Tibial artery (tissue), 4 donors: ENCODE measurements at regions not wholly inside any gene's neighbourhood (a gene's known extent, or its start where the extent isn't known, plus 50 kb on each side); places are given as distances from the start of the nearest gene placed in this dataset.

Source experiments
- DNase-seq, 2 donors: peaks; one replicate each; pipeline ENCODE4 v3.0.0-alpha.2; 2019
- H3K27ac ChIP-seq, 2 donors: fragments of 200-600 bp; sonication (generic) in 1 of 2; 1 replicate in 1 of 2; 2 replicates in 1 of 2; pipeline ENCODE4 v1.5.1; 2018 to 2019; ENCODE audit warnings: mild to moderate bottlenecking in 1 of 2
- H3K27me3 ChIP-seq, 2 donors: fragments of 200-600 bp; sonication (generic) in 1 of 2; one replicate each; pipeline versions ENCODE4 v1.5.1 to v1.6.0; 2016 to 2019
- H3K36me3 ChIP-seq, 3 donors: fragments of 200-600 bp; sonication (generic) in 2 of 3; one replicate each; pipeline ENCODE4 v1.5.1; 2016 to 2019; ENCODE audit warnings: mild to moderate bottlenecking in 2 of 3
- H3K4me1 ChIP-seq, 4 donors: fragments of 200-600 bp; sonication (generic) in 2 of 4; 1 replicate in 3 of 4; 2 replicates in 1 of 4; pipeline ENCODE4 v1.5.1; 2016 to 2019
- H3K4me3 ChIP-seq, 2 donors: fragments of 200-600 bp; sonication (generic) in 1 of 2; 1 replicate in 1 of 2; 2 replicates in 1 of 2; pipeline ENCODE4 v1.5.1; 2018 to 2019; ENCODE audit warnings: mild to moderate bottlenecking in 2 of 2
- H3K9me3 ChIP-seq, 3 donors: fragments of 200-600 bp; sonication (generic) in 1 of 3; one replicate each; pipeline ENCODE4 v1.5.1; 2016 to 2019
- CTCF ChIP-seq, 2 experiments: fragments of 200-600 bp in 1 of 2; fragments of 450-650 bp in 1 of 2; IDR thresholded peaks; one replicate each; pipeline ENCODE4 v1.5.1; 2017 to 2019; ENCODE audit warnings: antibody characterized with exemption in 2 of 2, mild to moderate bottlenecking in 1 of 2, moderate library complexity in 1 of 2
- intact Hi-C: fragments of 100-400 bp; cut with DNase I; formaldehyde crosslinking; loops from one replicate; pipeline ENCODE4 v1.15.0; 2023; ENCODE audit warnings: low total_unique reads

GRCh38 chr4:156328882-156329281, 375.2 kb upstream of the CTSO start:
- Histone ChIP-seq H3K27ac (no peak overlapping the region), H3K9me3 (no peaks in the 10 kb centered on the region), H3K4me3 (no peak overlapping the region), H3K27me3 (no peaks in the 10 kb centered on the region), H3K36me3 (no peaks in the 10 kb centered on the region), H3K4me1 (no peaks in the 10 kb centered on the region)
- no peak for DNase-seq
- no peak for TF ChIP-seq CTCF (IDR thresholded peaks at IDR 0.05)
- intact Hi-C loops, result no loop called here

- DNase-seq, result no peak
- Histone ChIP-seq H3K27ac (no peak overlapping the region), H3K4me3 (no peak overlapping the region), H3K36me3 (no peaks in the 10 kb centered on the region), H3K9me3 (no peaks in the 10 kb centered on the region), H3K4me1 (no peaks in the 10 kb centered on the region), H3K27me3 (no peaks in the 10 kb centered on the region)
- TF ChIP-seq CTCF (IDR thresholded peaks at IDR 0.05), result no peak
- intact Hi-C loops, result no loop called here
These were observed 372.6 kb upstream of the CTSO start for GRCh38 chr4:156326246-156326645.

- Histone ChIP-seq H3K27me3 (no peaks in the 10 kb centered on the region), H3K36me3 (no peaks in the 10 kb centered on the region), H3K27ac (no peak overlapping the region), H3K4me3 (no peak overlapping the region), H3K9me3 (peaks cover 0 to under 1% (median 0%) of the 10 kb centered on the region in 3 donors), H3K4me1 (no peaks in the 10 kb centered on the region)
- intact Hi-C loops, result no loop called here
- no peak for TF ChIP-seq CTCF (IDR thresholded peaks at IDR 0.05)
- no peak for DNase-seq
These were observed 368.9 kb upstream of the CTSO start for GRCh38 chr4:156322592-156322991.

- no peak for TF ChIP-seq CTCF (IDR thresholded peaks at IDR 0.05)
- DNase-seq, result no peak
- no peak overlapping the region for H3K27ac ChIP-seq
- H3K27me3 ChIP-seq, result no peaks in the 10 kb centered on the region
- no peaks in the 10 kb centered on the region for H3K36me3 ChIP-seq
- no peak overlapping the region for H3K4me3 ChIP-seq
- H3K4me1 ChIP-seq, result no peaks in the 10 kb centered on the region
- peaks cover 0 to 7% (median 0%) of the 10 kb centered on the region in 3 donors for H3K9me3 ChIP-seq
- intact Hi-C loops, result no loop called here
These were observed 367.5 kb upstream of the CTSO start for GRCh38 chr4:156321203-156321602.

- no peak for DNase-seq
- no peak for TF ChIP-seq CTCF (IDR thresholded peaks at IDR 0.05)
- peaks cover 0 to 7% (median 0%) of the 10 kb centered on the region in 3 donors for H3K9me3 ChIP-seq
- no peaks in the 10 kb centered on the region for H3K36me3 ChIP-seq
- H3K27ac ChIP-seq, result no peak overlapping the region
- H3K4me1 ChIP-seq, result peaks cover 0 to 10% (median 0%) of the 10 kb centered on the region in 4 donors
- H3K4me3 ChIP-seq, result no peak overlapping the region
- no peaks in the 10 kb centered on the region for H3K27me3 ChIP-seq
- intact Hi-C loops, result no loop called here
These were observed 359.8 kb upstream of the CTSO start for GRCh38 chr4:156313497-156313896.

- intact Hi-C loops, result no loop called here
- TF ChIP-seq CTCF (IDR thresholded peaks at IDR 0.05), result no peak
- Histone ChIP-seq H3K27ac (no peak overlapping the region), H3K9me3 (peaks cover 0 to 4% (median 0%) of the 10 kb centered on the region in 3 donors), H3K36me3 (no peaks in the 10 kb centered on the region), H3K4me1 (peaks cover 0 to 12% (median 0%) of the 10 kb centered on the region in 4 donors), H3K27me3 (no peaks in the 10 kb centered on the region), H3K4me3 (no peak overlapping the region)
- no peak for DNase-seq
These were observed 358.7 kb upstream of the CTSO start for GRCh38 chr4:156312261-156312847.
